GM23248 (cell line): ENCODE measurements at regions not wholly inside any gene's neighbourhood (a gene's known extent, or its start where the extent isn't known, plus 50 kb on each side); places are given as distances from the start of the nearest gene placed in this dataset.

Experiments used
- DNase-seq: peaks from one replicate; pipeline ENCODE4 v3.0.0-alpha.2; 2015
- H2AFZ ChIP-seq: fragments of 200-600 bp; sonication (generic); 2 replicates; pipeline ENCODE4 v1.6.1; 2016; ENCODE audit warnings: antibody characterized with exemption
- H3F3A ChIP-seq: fragments of 200-600 bp; sonication (generic); 2 replicates; pipeline ENCODE4 v1.6.1; 2016; ENCODE audit warnings: mild to moderate bottlenecking, antibody characterized with exemption, mixed run types; ENCODE audit not compliant: insufficient read depth
- H3K27ac ChIP-seq: fragments of 200-600 bp; sonication (generic); 2 replicates; pipeline ENCODE4 v1.5.1; 2016; ENCODE audit warnings: mild to moderate bottlenecking
- H3K27me3 ChIP-seq: fragments of 200-600 bp; sonication (generic); replicated peaks from 2 replicates; pipeline ENCODE4 v1.6.1; 2016; ENCODE audit warnings: mild to moderate bottlenecking; ENCODE audit not compliant: insufficient read depth
- H3K36me3 ChIP-seq: fragments of 200-600 bp; sonication (generic); 2 replicates; pipeline ENCODE4 v1.6.1; 2016; ENCODE audit warnings: low read depth, mild to moderate bottlenecking
- H3K4me1 ChIP-seq: fragments of 200-600 bp; sonication (generic); 2 replicates; pipeline ENCODE4 v1.6.1; 2016; ENCODE audit warnings: mild to moderate bottlenecking; ENCODE audit not compliant: insufficient read depth
- H3K4me2 ChIP-seq: fragments of 200-600 bp; sonication (generic); one replicate; pipeline ENCODE4 v1.6.1; 2016; ENCODE audit warnings: mild to moderate bottlenecking; ENCODE audit not compliant: unreplicated experiment
- H3K4me3 ChIP-seq: fragments of 200-600 bp; sonication (generic); 2 replicates; pipeline ENCODE4 v1.5.1; 2016; ENCODE audit warnings: mild to moderate bottlenecking
- H3K79me2 ChIP-seq: fragments of 200-600 bp; sonication (generic); 2 replicates; pipeline ENCODE4 v1.6.1; 2016; ENCODE audit warnings: mild to moderate bottlenecking; ENCODE audit not compliant: insufficient read depth
- H3K9ac ChIP-seq: fragments of 200-600 bp; sonication (generic); 2 replicates; pipeline ENCODE4 v1.6.1; 2016; ENCODE audit warnings: mild to moderate bottlenecking
- H3K9me2 ChIP-seq: fragments of 200-600 bp; sonication (generic); 2 replicates; pipeline ENCODE4 v1.6.1; 2016; ENCODE audit warnings: mixed run types, mild to moderate bottlenecking, moderate library complexity; ENCODE audit not compliant: insufficient read depth
- H3K9me3 ChIP-seq: fragments of 200-600 bp; sonication (generic); one replicate; pipeline ENCODE4 v1.6.1; 2017; ENCODE audit warnings: low read depth
- H4K20me1 ChIP-seq: fragments of 200-600 bp; sonication (generic); 2 replicates; pipeline ENCODE4 v1.6.0; 2016; ENCODE audit not compliant: insufficient read depth
- EZH2 ChIP-seq: fragments of 200-600 bp; sonication (generic); IDR thresholded peaks from 2 replicates; pipeline ENCODE4 v1.6.1; 2018; ENCODE audit warnings: antibody characterized with exemption, mild to moderate bottlenecking; ENCODE audit not compliant: insufficient read depth, poor library complexity, severe bottlenecking
- EZH2phosphoT487 ChIP-seq: fragments of 200-600 bp; sonication (generic); IDR thresholded peaks from 2 replicates; pipeline ENCODE4 v1.6.1; 2018; ENCODE audit warnings: antibody characterized with exemption, moderate library complexity, mild to moderate bottlenecking, low read depth; ENCODE audit not compliant: insufficient read depth
- WGBS, 2 experiments: methylation state at CpG; one replicate each; pipeline ENCODE4 v1.1.6; 2015 to 2017; ENCODE audit warnings: low lambda C conversion rate in 2 of 2, low coverage in 1 of 2; ENCODE audit errors: missing lambda C conversion rate in 2 of 2; 5-methylcytosine and 5-hydroxymethylcytosine counted together
- in situ Hi-C: fragments of 300-500 bp; cut with MboI; formaldehyde crosslinking; loops from 2 replicates; pipeline ENCODE4 v1.15.0; 2020

DNA sequence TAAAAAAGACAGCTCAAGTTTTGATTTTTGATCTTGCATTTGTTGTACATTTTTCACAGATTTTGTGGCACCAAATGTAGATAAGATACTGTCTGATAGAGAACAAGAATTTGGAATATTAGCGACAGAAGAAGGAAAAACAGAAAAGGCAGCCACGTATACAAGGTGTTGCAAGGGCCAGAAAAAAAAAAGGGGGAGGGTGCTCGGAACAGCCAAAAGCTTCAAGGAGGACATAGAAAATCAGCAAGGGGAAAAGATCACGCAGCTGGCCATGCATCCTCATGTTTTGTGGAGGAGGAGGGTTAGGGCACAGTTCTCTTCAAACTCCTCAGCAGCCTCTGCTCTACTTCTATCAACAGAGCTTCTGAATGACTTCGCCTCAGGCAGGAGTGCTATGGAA is 80.7 kb upstream of the MROH9 start:
- no peaks in the 10 kb centered on the region for H3K27me3 ChIP-seq
- no peak overlapping the region for H3K4me2 ChIP-seq
- H3K79me2 ChIP-seq: no peaks in the 10 kb centered on the region
- H4K20me1 ChIP-seq: no peaks in the 10 kb centered on the region
- H2AFZ ChIP-seq: no peak overlapping the region
- H3F3A ChIP-seq: no peaks in the 10 kb centered on the region
- no peaks in the 10 kb centered on the region for H3K4me1 ChIP-seq
- H3K27ac ChIP-seq: no peak overlapping the region
- no peak overlapping the region for H3K9ac ChIP-seq
- TF ChIP-seq EZH2 (no peak), EZH2phosphoT487 (no peak)
- in situ Hi-C loops: no loop called here
- no peaks in the 10 kb centered on the region for H3K9me3 ChIP-seq
- no peak for DNase-seq
- H3K4me3 ChIP-seq: no peak overlapping the region
- 88 to 89% methylated on average over 5 of the region's 5 CpGs for WGBS, 2 experiments
- no peaks in the 10 kb centered on the region for H3K9me2 ChIP-seq
- no peaks in the 10 kb centered on the region for H3K36me3 ChIP-seq

- in situ Hi-C loops: no loop called here
- TF ChIP-seq EZH2 (no peak), EZH2phosphoT487 (no peak)
- Histone ChIP-seq H3K27ac (no peak overlapping the region), H3K27me3 (no peaks in the 10 kb centered on the region), H3K36me3 (no peaks in the 10 kb centered on the region), H3K4me1 (no peaks in the 10 kb centered on the region), H3K9me3 (no peaks in the 10 kb centered on the region), H2AFZ (no peak overlapping the region), H3F3A (no peaks in the 10 kb centered on the region), H3K4me2 (no peak overlapping the region), H3K79me2 (no peaks in the 10 kb centered on the region), H4K20me1 (no peaks in the 10 kb centered on the region), H3K9me2 (no peaks in the 10 kb centered on the region), H3K9ac (no peak overlapping the region), H3K4me3 (no peak overlapping the region)
- 56 to 58% methylated on average over 4 of the region's 4 CpGs for WGBS, 2 experiments
- no peak for DNase-seq
Measured at GRCh38 chr1:170856455-170856854, 78.9 kb upstream of the MROH9 start.

- H3K4me3 ChIP-seq: no peak overlapping the region
- no peak overlapping the region for H3K9ac ChIP-seq
- no peak for TF ChIP-seq EZH2
- TF ChIP-seq EZH2phosphoT487: no peak
Measured at GRCh38 chr1:170857955-170858354, 77.4 kb upstream of the MROH9 start.

DNA sequence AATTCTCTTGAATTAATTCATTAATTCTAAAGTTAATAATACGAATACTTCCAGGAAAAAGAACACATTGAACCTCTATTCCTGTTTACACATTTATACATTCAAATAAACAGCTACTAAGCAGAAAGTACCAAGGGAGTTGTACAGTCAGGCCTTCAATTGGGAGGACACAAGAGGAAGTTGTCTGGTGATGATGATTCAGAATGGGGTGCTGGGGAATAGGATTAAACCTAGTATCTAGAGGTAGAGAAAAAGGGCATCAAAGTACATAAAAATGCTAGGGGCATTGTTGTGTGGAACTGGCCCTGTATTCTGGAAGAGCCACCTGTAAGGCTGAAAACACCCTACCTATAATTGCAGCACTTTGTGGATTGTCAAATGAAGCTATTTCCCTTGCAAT is 71.7 kb upstream of the MROH9 start:
- in situ Hi-C loops: no loop called here
- Histone ChIP-seq H3K9me3 (no peaks in the 10 kb centered on the region), H3K27ac (no peak overlapping the region), H3K9ac (no peak overlapping the region), H3K4me2 (no peak overlapping the region), H3F3A (no peaks in the 10 kb centered on the region), H3K4me3 (no peak overlapping the region), H3K27me3 (no peaks in the 10 kb centered on the region), H4K20me1 (no peaks in the 10 kb centered on the region), H2AFZ (no peak overlapping the region), H3K36me3 (no peaks in the 10 kb centered on the region), H3K4me1 (0 out of 2 replicates have a peak, but pooled peaks cover 3% of the 10 kb centered on the region), H3K9me2 (no peaks in the 10 kb centered on the region), H3K79me2 (no peaks in the 10 kb centered on the region)
- WGBS, 2 experiments: 95 to 98% methylated on average over 1 of the region's 1 CpG
- DNase-seq: peak; percentile 8
- no peak for TF ChIP-seq EZH2
- TF ChIP-seq EZH2phosphoT487: no peak

More at GRCh38 chr1:170857955-170858354, 77.4 kb upstream of the MROH9 start:
- Histone ChIP-seq H3K4me2 (no peak overlapping the region), H3K9me2 (no peaks in the 10 kb centered on the region), H3K27ac (no peak overlapping the region), H3F3A (no peaks in the 10 kb centered on the region), H2AFZ (no peak overlapping the region), H3K79me2 (no peaks in the 10 kb centered on the region), H3K9me3 (no peaks in the 10 kb centered on the region), H4K20me1 (no peaks in the 10 kb centered on the region), H3K4me1 (no peaks in the 10 kb centered on the region), H3K27me3 (no peaks in the 10 kb centered on the region), H3K36me3 (no peaks in the 10 kb centered on the region)
- in situ Hi-C loops: no loop called here
- DNase-seq: no peak

DNA sequence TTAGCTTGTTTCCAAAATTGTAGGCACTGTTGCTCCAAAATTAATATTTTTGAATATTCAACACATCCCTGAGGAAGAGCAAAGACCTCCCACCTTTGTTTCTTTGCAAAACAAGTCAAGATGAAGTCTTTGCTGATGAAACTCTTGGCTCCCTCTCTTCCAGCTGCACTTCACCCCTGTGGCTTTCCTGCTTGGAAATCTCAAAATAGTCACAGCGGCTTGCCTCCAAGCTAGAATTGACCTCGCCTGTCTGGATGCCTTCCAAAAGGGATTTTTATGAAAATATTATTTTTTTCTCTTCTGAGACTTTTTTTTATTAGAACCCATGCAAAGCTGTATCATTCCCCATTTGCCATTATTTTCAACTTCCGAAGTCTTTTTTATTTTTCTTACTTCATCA is 71.1 kb upstream of the MROH9 start:
- no peak overlapping the region for H3K9ac ChIP-seq
- H3K4me3 ChIP-seq: no peak overlapping the region
- peak; percentile 14 for DNase-seq
- H3K4me1 ChIP-seq: 0 out of 2 replicates have a peak, but pooled peaks cover 3% of the 10 kb centered on the region
- no peak overlapping the region for H2AFZ ChIP-seq
- H3K27me3 ChIP-seq: no peaks in the 10 kb centered on the region
- H3K9me2 ChIP-seq: no peaks in the 10 kb centered on the region
- WGBS, 2 experiments: 42 to 49% methylated on average over 3 of the region's 3 CpGs
- H4K20me1 ChIP-seq: no peaks in the 10 kb centered on the region
- in situ Hi-C loops: no loop called here
- no peak for TF ChIP-seq EZH2phosphoT487
- no peak for TF ChIP-seq EZH2
- no peak overlapping the region for H3K4me2 ChIP-seq
- no peaks in the 10 kb centered on the region for H3F3A ChIP-seq
- no peaks in the 10 kb centered on the region for H3K79me2 ChIP-seq
- no peaks in the 10 kb centered on the region for H3K9me3 ChIP-seq
- no peaks in the 10 kb centered on the region for H3K36me3 ChIP-seq
- no peak overlapping the region for H3K27ac ChIP-seq
